Smooth muscle cell (in vitro differentiated cells): ENCODE measurements at regions not wholly inside any gene's neighbourhood (a gene's known extent, or its start where the extent isn't known, plus 50 kb on each side); places are given as distances from the start of the nearest gene placed in this dataset.
A peak's percentile ranks its signal among the peaks of the same experiment; 100 is the strongest.

Experiments
- DNase-seq: peaks from one replicate; lab custom pipeline; 2025; ENCODE audit not compliant: unreplicated experiment; lab: John Stamatoyannopoulos, UW
- H2AFZ ChIP-seq: fragments of 200-600 bp; sonication (generic); 2 replicates; pipeline ENCODE4 v1.6.0; 2016; ENCODE audit warnings: antibody characterized with exemption, low read depth, mild to moderate bottlenecking
- H3F3A ChIP-seq: fragments of 200-600 bp; sonication (generic); 2 replicates; pipeline ENCODE4 v1.6.0; 2017; ENCODE audit warnings: antibody characterized with exemption, low read depth
- H3K27ac ChIP-seq: fragments of 200-600 bp; sonication (generic); 2 replicates; pipeline ENCODE4 v1.5.1; 2016; ENCODE audit warnings: low read depth, mild to moderate bottlenecking
- H3K27me3 ChIP-seq: fragments of 200-600 bp; sonication (generic); 2 replicates; pipeline ENCODE4 v1.6.1; 2016; ENCODE audit warnings: low read depth, mild to moderate bottlenecking
- H3K36me3 ChIP-seq: fragments of 200-600 bp; sonication (generic); 2 replicates; pipeline ENCODE4 v1.5.1; 2016; ENCODE audit warnings: low read depth
- H3K4me1 ChIP-seq: fragments of 200-600 bp; sonication (generic); 2 replicates; pipeline ENCODE4 v1.5.1; 2016; ENCODE audit warnings: low read depth
- H3K4me2 ChIP-seq: fragments of 200-600 bp; sonication (generic); 2 replicates; pipeline ENCODE4 v1.6.0; 2016; ENCODE audit warnings: mild to moderate bottlenecking
- H3K4me3 ChIP-seq: fragments of 200-600 bp; sonication (generic); 2 replicates; pipeline ENCODE4 v1.5.1; 2016; ENCODE audit warnings: mild to moderate bottlenecking
- H3K79me2 ChIP-seq: fragments of 200-600 bp; sonication (generic); 2 replicates; pipeline ENCODE4 v1.6.0; 2016; ENCODE audit warnings: low read depth, mild to moderate bottlenecking
- H3K9ac ChIP-seq: fragments of 200-600 bp; sonication (generic); 2 replicates; pipeline ENCODE4 v1.6.0; 2016; ENCODE audit warnings: low read depth
- H3K9me3 ChIP-seq: fragments of 200-600 bp; sonication (generic); replicated peaks from 2 replicates; pipeline ENCODE4 v1.5.1; 2016; ENCODE audit warnings: low read depth
- H4K20me1 ChIP-seq: fragments of 200-600 bp; sonication (generic); 2 replicates; pipeline ENCODE4 v1.6.0; 2016; ENCODE audit warnings: low read depth
- WGBS: methylation state at CpG from one replicate; pipeline ENCODE4 v1.1.7; 2016; ENCODE audit warnings: low lambda C conversion rate; 5-methylcytosine and 5-hydroxymethylcytosine counted together
- TF ChIP-seq, protein P1 (sequence below): fragments of 200-600 bp; sonication (generic); IDR thresholded peaks from 2 replicates; pipeline ENCODE4 v1.5.1; 2017; ENCODE audit warnings: borderline replicate concordance, mild to moderate bottlenecking, antibody characterized with exemption; ENCODE audit not compliant: insufficient read depth, poor library complexity, severe bottlenecking

DNA sequence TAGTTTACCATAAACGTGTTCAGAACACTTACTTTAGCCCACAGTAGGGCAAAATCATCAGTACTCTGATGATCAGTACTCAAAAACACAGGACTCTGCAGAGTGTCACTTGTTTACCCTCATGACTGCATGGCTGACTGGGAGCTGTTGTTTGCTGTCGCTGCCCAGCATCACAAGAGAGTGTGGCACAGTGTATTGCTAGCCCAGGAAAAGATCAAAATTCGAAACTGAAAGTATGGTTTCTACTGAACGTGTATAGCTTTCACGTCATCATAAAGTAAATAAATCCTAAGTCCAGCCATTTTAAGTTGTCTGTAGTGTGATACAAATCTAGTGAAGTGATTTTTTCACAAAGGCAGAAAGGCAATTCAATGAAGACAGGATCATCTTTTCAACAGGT, 184.6 kb downstream of the RAMP3 start:
- WGBS: 68% methylated on average over 5 of the region's 5 CpGs
- no peaks in the 10 kb centered on the region for H4K20me1 ChIP-seq
- H3K79me2 ChIP-seq: no peaks in the 10 kb centered on the region
- no peak overlapping the region for H3K9ac ChIP-seq
- no peak for DNase-seq
- H3K4me3 ChIP-seq: no peak overlapping the region
- no peak overlapping the region for H3K4me2 ChIP-seq
- TF ChIP-seq, protein P1, sequence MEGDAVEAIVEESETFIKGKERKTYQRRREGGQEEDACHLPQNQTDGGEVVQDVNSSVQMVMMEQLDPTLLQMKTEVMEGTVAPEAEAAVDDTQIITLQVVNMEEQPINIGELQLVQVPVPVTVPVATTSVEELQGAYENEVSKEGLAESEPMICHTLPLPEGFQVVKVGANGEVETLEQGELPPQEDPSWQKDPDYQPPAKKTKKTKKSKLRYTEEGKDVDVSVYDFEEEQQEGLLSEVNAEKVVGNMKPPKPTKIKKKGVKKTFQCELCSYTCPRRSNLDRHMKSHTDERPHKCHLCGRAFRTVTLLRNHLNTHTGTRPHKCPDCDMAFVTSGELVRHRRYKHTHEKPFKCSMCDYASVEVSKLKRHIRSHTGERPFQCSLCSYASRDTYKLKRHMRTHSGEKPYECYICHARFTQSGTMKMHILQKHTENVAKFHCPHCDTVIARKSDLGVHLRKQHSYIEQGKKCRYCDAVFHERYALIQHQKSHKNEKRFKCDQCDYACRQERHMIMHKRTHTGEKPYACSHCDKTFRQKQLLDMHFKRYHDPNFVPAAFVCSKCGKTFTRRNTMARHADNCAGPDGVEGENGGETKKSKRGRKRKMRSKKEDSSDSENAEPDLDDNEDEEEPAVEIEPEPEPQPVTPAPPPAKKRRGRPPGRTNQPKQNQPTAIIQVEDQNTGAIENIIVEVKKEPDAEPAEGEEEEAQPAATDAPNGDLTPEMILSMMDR: no peak
- H3K27ac ChIP-seq: no peak overlapping the region
- no peaks in the 10 kb centered on the region for H3K36me3 ChIP-seq
- no peaks in the 10 kb centered on the region for H3K4me1 ChIP-seq
- no peaks in the 10 kb centered on the region for H3F3A ChIP-seq
- no peaks in the 10 kb centered on the region for H3K27me3 ChIP-seq
- H3K9me3 ChIP-seq: no peaks in the 10 kb centered on the region
- no peak overlapping the region for H2AFZ ChIP-seq

DNA sequence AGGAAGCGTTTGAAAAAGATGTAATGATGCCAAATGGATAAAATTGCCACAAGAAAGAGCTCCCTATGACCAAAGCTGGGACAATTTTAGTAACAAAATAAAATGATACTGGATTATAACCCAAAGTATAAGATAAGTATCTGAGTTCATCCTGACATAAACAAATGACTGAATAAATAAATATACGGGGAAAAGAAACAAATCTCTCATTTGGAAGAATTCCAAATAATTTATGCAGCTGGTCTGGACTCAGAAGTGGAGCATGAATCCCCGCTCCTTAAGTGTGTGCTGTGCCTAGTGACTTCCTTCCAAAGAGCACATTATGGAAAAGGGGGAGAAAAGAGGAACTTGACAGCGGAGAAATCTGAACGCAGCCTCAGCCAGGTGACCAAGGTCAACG, 186.2 kb downstream of the RAMP3 start:
- no peaks in the 10 kb centered on the region for H3K9me3 ChIP-seq
- H3F3A ChIP-seq: no peaks in the 10 kb centered on the region
- no peak overlapping the region for H3K4me3 ChIP-seq
- no peak for DNase-seq
- H3K4me1 ChIP-seq: no peaks in the 10 kb centered on the region
- H3K4me2 ChIP-seq: no peak overlapping the region
- no peaks in the 10 kb centered on the region for H3K79me2 ChIP-seq
- H4K20me1 ChIP-seq: no peaks in the 10 kb centered on the region
- 86% methylated on average over 6 of the region's 6 CpGs for WGBS
- no peak overlapping the region for H3K9ac ChIP-seq
- no peak overlapping the region for H3K27ac ChIP-seq
- H3K27me3 ChIP-seq: no peaks in the 10 kb centered on the region
- no peak overlapping the region for H2AFZ ChIP-seq
- no peaks in the 10 kb centered on the region for H3K36me3 ChIP-seq
- TF ChIP-seq, protein P1: no peak

DNA sequence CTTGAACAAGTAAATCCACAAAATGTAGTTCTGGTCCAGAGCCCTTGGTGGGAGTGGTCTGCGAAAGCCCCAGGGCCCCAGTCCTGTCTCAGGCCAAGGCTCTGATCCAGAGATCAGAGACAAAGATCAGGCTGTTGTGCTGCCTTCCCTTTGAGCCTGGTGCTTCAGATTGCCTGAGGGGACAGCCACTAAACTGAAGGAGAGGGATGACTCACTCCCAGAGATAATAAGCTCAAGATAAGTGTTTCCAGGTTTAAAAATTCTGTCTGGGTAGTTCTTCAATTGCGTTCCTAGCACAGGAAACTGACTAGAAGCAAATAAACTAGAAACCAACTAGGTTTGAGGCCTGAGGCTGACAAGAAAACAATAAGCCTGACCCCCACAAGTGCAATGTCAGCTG, 190.2 kb downstream of the RAMP3 start:
- Histone ChIP-seq H3K36me3 (no peaks in the 10 kb centered on the region), H3K4me2 (no peak overlapping the region), H3K9me3 (no peaks in the 10 kb centered on the region), H2AFZ (no peak overlapping the region), H3K4me3 (no peak overlapping the region), H4K20me1 (no peaks in the 10 kb centered on the region), H3K9ac (no peak overlapping the region), H3K27me3 (no peaks in the 10 kb centered on the region), H3F3A (no peaks in the 10 kb centered on the region), H3K4me1 (no peaks in the 10 kb centered on the region), H3K27ac (peak overlapping the region; percentile 3), H3K79me2 (no peaks in the 10 kb centered on the region)
- DNase-seq: no peak
- WGBS: 13% methylated on average over 2 of the region's 2 CpGs
- TF ChIP-seq, protein P1: no peak

DNA sequence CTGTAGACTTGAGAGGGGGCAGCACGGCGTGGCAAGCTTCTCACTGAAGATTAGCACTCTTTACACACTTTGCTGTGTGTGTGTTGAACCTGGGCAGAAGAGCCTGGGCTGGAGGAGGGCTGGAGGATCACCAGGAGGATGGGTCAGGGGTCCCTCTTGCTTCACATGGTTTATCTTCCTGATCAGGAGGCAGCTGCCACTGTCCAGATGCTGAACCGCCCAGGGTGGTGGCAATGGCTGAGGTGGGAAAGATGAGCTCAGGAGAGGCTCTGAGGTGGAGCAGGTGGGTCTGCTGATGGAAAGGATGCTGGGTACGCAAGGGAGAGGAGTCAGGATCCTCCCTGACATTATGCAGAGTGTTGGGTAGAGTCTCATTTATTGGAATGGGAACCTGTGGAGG, 191.5 kb downstream of the RAMP3 start:
- Histone ChIP-seq H4K20me1 (no peaks in the 10 kb centered on the region), H3K9me3 (no peaks in the 10 kb centered on the region), H2AFZ (no peak overlapping the region), H3K27ac (no peak overlapping the region), H3K79me2 (no peaks in the 10 kb centered on the region), H3K4me3 (no peak overlapping the region), H3K9ac (no peak overlapping the region), H3K27me3 (no peaks in the 10 kb centered on the region), H3F3A (no peaks in the 10 kb centered on the region), H3K36me3 (no peaks in the 10 kb centered on the region), H3K4me2 (no peak overlapping the region), H3K4me1 (no peaks in the 10 kb centered on the region)
- TF ChIP-seq, protein P1: no peak
- no peak for DNase-seq
- 95% methylated on average over 4 of the region's 4 CpGs for WGBS
